ENCODE measurements at regions not wholly inside any gene's neighbourhood (a gene's known extent, or its start where the extent isn't known, plus 50 kb on each side); places are given as distances from the start of the nearest gene placed in this dataset.
"Not testable (repeated sequence)": the region's sequence is repeated elsewhere in the genome, so short reads cannot be mapped to it uniquely, and the experiment has no call there.

- no peak for DNase-seq
Observed at GRCh38 chr9:3773362-3774060, 247.7 kb upstream of the RFX3 start.

- DNase-seq = no peak
Observed at GRCh38 chr9:3769646-3770045, 243.8 kb upstream of the RFX3 start.

GRCh38 chr9:3768712-3769457, 243.1 kb upstream of the RFX3 start:
- DNase-seq = no peak

- no peak for DNase-seq
Observed at GRCh38 chr9:3768286-3768685, 242.5 kb upstream of the RFX3 start.

GRCh38 chr9:3762076-3762475, 236.3 kb upstream of the RFX3 start:
- DNase-seq = no peak

- DNase-seq = no peak
Observed at GRCh38 chr9:3760031-3760430, 234.2 kb upstream of the RFX3 start.

- peak; percentile 35 for DNase-seq
Observed at GRCh38 chr9:3758816-3759576, 233.2 kb upstream of the RFX3 start.

GRCh38 chr9:3756071-3756470, 230.3 kb upstream of the RFX3 start:
- no peak for DNase-seq

- DNase-seq = peak; percentile 20
Observed at GRCh38 chr9:3751125-3751758, 225.4 kb upstream of the RFX3 start.

- DNase-seq = no peak
Observed at GRCh38 chr9:3750321-3750720, 224.5 kb upstream of the RFX3 start.

GRCh38 chr9:3746296-3747275, 220.8 kb upstream of the RFX3 start:
- DNase-seq = no peak

GRCh38 chr9:3743901-3744413, 218.2 kb upstream of the RFX3 start:
- no peak for DNase-seq

- DNase-seq = no peak
Observed at GRCh38 chr9:3742586-3742985, 216.8 kb upstream of the RFX3 start.

GRCh38 chr9:3741729-3742128, 215.9 kb upstream of the RFX3 start:
- no peak for DNase-seq

GRCh38 chr9:3740690-3741419, 215.1 kb upstream of the RFX3 start:
- no peak for DNase-seq

- DNase-seq = peak; percentile 83
Observed at GRCh38 chr9:3736161-3736560, 210.4 kb upstream of the RFX3 start.

GRCh38 chr9:3735251-3735650, 209.4 kb upstream of the RFX3 start:
- no peak for DNase-seq

GRCh38 chr9:3733527-3734262, 207.9 kb upstream of the RFX3 start:
- DNase-seq = not testable (repeated sequence)

- no peak for DNase-seq
Observed at GRCh38 chr9:3733039-3733408, 207.2 kb upstream of the RFX3 start.

All from hematopoietic multipotent progenitor cell treated with erythropoietin and hydrocortisone succinate and interleukin-3 and kit ligand, for 4 days (in vitro differentiated cells).